ENCODE measurements at regions not wholly inside any gene's neighbourhood (a gene's known extent, or its start where the extent isn't known, plus 50 kb on each side); places are given as distances from the start of the nearest gene placed in this dataset.

GRCh38 chr13:34863360-34864135, 78.5 kb upstream of the NBEA start:
- DNase-seq = no peak

- DNase-seq = no peak
These were observed 77.4 kb upstream of the NBEA start for GRCh38 chr13:34864671-34865070.

GRCh38 chr13:34867590-34867989, 74.5 kb upstream of the NBEA start:
- DNase-seq = no peak

GRCh38 chr13:34868733-34869132, 73.3 kb upstream of the NBEA start:
- no peak for DNase-seq

GRCh38 chr13:34869696-34870095, 72.4 kb upstream of the NBEA start:
- no peak for DNase-seq

- DNase-seq = no peak
These were observed 63.7 kb upstream of the NBEA start for GRCh38 chr13:34878329-34878728.

GRCh38 chr13:34879851-34880250, 62.2 kb upstream of the NBEA start:
- no peak for DNase-seq

GRCh38 chr13:34881494-34881893, 60.6 kb upstream of the NBEA start:
- no peak for DNase-seq

GRCh38 chr13:34883396-34883795, 58.7 kb upstream of the NBEA start:
- DNase-seq = no peak

GRCh38 chr13:34884366-34884765, 57.7 kb upstream of the NBEA start:
- DNase-seq = no peak

- no peak for DNase-seq
These were observed 55.8 kb upstream of the NBEA start for GRCh38 chr13:34886121-34886875.

GRCh38 chr13:34886987-34887386, 55.1 kb upstream of the NBEA start:
- DNase-seq = no peak

All from NCI-H1930 (cell line).